Activated CD4-positive, alpha-beta T cell treated with anti-CD3 and anti-CD28 coated beads for 36 hours (primary cell): ENCODE measurements at regions not wholly inside any gene's neighbourhood (a gene's known extent, or its start where the extent isn't known, plus 50 kb on each side); places are given as distances from the start of the nearest gene placed in this dataset.

Experiments
- ATAC-seq: fragments of 200-7000 bp; cut with Tn5 transposase; one replicate; pipeline ENCODE4 v1.10.0; 2021; ENCODE audit warnings: mild to moderate bottlenecking, moderate library complexity
- CTCF ChIA-PET: fragments of 350-600 bp; sonication (Branson Sonifier 250); formaldehyde crosslinking; loops from one replicate; lab custom pipeline; 2021; ENCODE audit warnings: antibody characterized with exemption; lab: Charles Lee
- POLR2A ChIA-PET: fragments of 350-600 bp; sonication (Branson Sonifier 250); formaldehyde crosslinking; loops from one replicate; lab custom pipeline; 2021; ENCODE audit warnings: antibody characterized with exemption, inconsistent platforms; lab: Charles Lee
- DNase-seq: peaks from one replicate; pipeline ENCODE4 v3.0.0-alpha.2; 2020
- H3K27ac Mint-ChIP-seq: one replicate; pipeline ENCODE4 v1.8.0; 2021; ENCODE audit warnings: mixed read lengths
- H3K27me3 Mint-ChIP-seq: one replicate; pipeline ENCODE4 v1.8.0; 2021; ENCODE audit warnings: mixed read lengths
- H3K36me3 Mint-ChIP-seq: one replicate; pipeline ENCODE4 v1.8.0; 2021; ENCODE audit warnings: low read depth, mixed read lengths
- H3K4me1 Mint-ChIP-seq: one replicate; pipeline ENCODE4 v1.8.0; 2021; ENCODE audit warnings: mixed read lengths
- H3K4me3 Mint-ChIP-seq: one replicate; pipeline ENCODE4 v1.8.0; 2021; ENCODE audit warnings: mild to moderate bottlenecking, moderate library complexity, mixed read lengths
- H3K9me3 Mint-ChIP-seq: one replicate; pipeline ENCODE4 v1.8.0; 2021; ENCODE audit warnings: low read depth, mixed read lengths
- intact Hi-C, 2 experiments: fragments of 100-400 bp; cut with DNase I in 1 of 2; cut with micrococcal nuclease in 1 of 2; formaldehyde crosslinking; loops; one replicate each; pipeline versions ENCODE4 v1.14.2 to v1.15.1; 2022 to 2024; cut with DNase I, micrococcal nuclease

GRCh38 chr22:48781868-48782267 is 1045.8 kb downstream of the BRD1 start:
- Mint-ChIP-seq H3K27me3 (peaks cover 6% of the 10 kb centered on the region), H3K4me1 (no peaks in the 10 kb centered on the region), H3K36me3 (no peaks in the 10 kb centered on the region), H3K4me3 (no peak overlapping the region), H3K9me3 (peaks cover 4% of the 10 kb centered on the region), H3K27ac (no peak overlapping the region)
- intact Hi-C loops: no loop called here
- ChIA-PET POLR2A (no interaction called here), CTCF (no interaction called here)
- no peak for ATAC-seq
- DNase-seq: no peak

- CTCF ChIA-PET: no interaction called here
- Mint-ChIP-seq H3K27ac (no peak overlapping the region), H3K9me3 (peaks cover 4% of the 10 kb centered on the region), H3K27me3 (peaks cover 6% of the 10 kb centered on the region), H3K4me1 (no peaks in the 10 kb centered on the region), H3K36me3 (no peaks in the 10 kb centered on the region), H3K4me3 (no peak overlapping the region)
- DNase-seq (no peak), ATAC-seq (no peak)
- POLR2A ChIA-PET: no interaction called here
- intact Hi-C loops: no loop called here
Observed at GRCh38 chr22:48781391-48781790, 1046.3 kb downstream of the BRD1 start.

GRCh38 chr22:48780597-48781277 is 1046.9 kb downstream of the BRD1 start:
- ChIA-PET CTCF (no interaction called here), POLR2A (no interaction called here)
- DNase-seq: no peak
- H3K4me3 Mint-ChIP-seq: no peak overlapping the region
- peaks cover 10% of the 10 kb centered on the region for H3K27me3 Mint-ChIP-seq
- H3K9me3 Mint-ChIP-seq: peaks cover 4% of the 10 kb centered on the region
- H3K4me1 Mint-ChIP-seq: no peaks in the 10 kb centered on the region
- no peaks in the 10 kb centered on the region for H3K36me3 Mint-ChIP-seq
- H3K27ac Mint-ChIP-seq: no peak overlapping the region
- intact Hi-C loops: no loop called here
- no peak for ATAC-seq

GRCh38 chr22:48779661-48780596 is 1047.7 kb downstream of the BRD1 start:
- intact Hi-C loops: no loop called here
- ATAC-seq (no peak), DNase-seq (no peak)
- no peak overlapping the region for H3K4me3 Mint-ChIP-seq
- peaks cover 4% of the 10 kb centered on the region for H3K9me3 Mint-ChIP-seq
- no peaks in the 10 kb centered on the region for H3K36me3 Mint-ChIP-seq
- CTCF ChIA-PET: interaction anchor here (0.7 kb wide), 1 partner anchor 30 kb away, joined by 3 read pairs; no protein-coding TSS in a partner anchor
- H3K4me1 Mint-ChIP-seq: no peaks in the 10 kb centered on the region
- H3K27ac Mint-ChIP-seq: no peak overlapping the region
- peaks cover 12% of the 10 kb centered on the region for H3K27me3 Mint-ChIP-seq
- POLR2A ChIA-PET: no interaction called here

GRCh38 chr22:48779211-48779643 is 1048.4 kb downstream of the BRD1 start:
- ATAC-seq (no peak), DNase-seq (no peak)
- CTCF ChIA-PET: interaction anchor here (0.7 kb wide), 1 partner anchor 31 kb away, joined by 3 read pairs; no protein-coding TSS in a partner anchor
- Mint-ChIP-seq H3K4me3 (no peak overlapping the region), H3K4me1 (no peaks in the 10 kb centered on the region), H3K27ac (no peak overlapping the region), H3K27me3 (peaks cover 14% of the 10 kb centered on the region), H3K9me3 (peaks cover 4% of the 10 kb centered on the region), H3K36me3 (no peaks in the 10 kb centered on the region)
- POLR2A ChIA-PET: no interaction called here
- intact Hi-C loops: no loop called here

- no peak for DNase-seq
- intact Hi-C loops: no loop called here
- ATAC-seq: no peak
- no peak overlapping the region for H3K27ac Mint-ChIP-seq
- CTCF ChIA-PET: interaction anchor here (0.7 kb wide), 1 partner anchor 40 kb away, joined by 3 read pairs; no protein-coding TSS in a partner anchor
- POLR2A ChIA-PET: no interaction called here
- no peaks in the 10 kb centered on the region for H3K4me1 Mint-ChIP-seq
- H3K9me3 Mint-ChIP-seq: peaks cover 4% of the 10 kb centered on the region
- H3K4me3 Mint-ChIP-seq: no peak overlapping the region
- H3K36me3 Mint-ChIP-seq: no peaks in the 10 kb centered on the region
- H3K27me3 Mint-ChIP-seq: peaks cover 16% of the 10 kb centered on the region
Observed at GRCh38 chr22:48778308-48779195, 1049.1 kb downstream of the BRD1 start.

GRCh38 chr22:48772286-48772907 is 1055.3 kb downstream of the BRD1 start:
- Mint-ChIP-seq H3K36me3 (no peaks in the 10 kb centered on the region), H3K4me1 (no peaks in the 10 kb centered on the region), H3K27ac (no peak overlapping the region), H3K9me3 (peaks cover 8% of the 10 kb centered on the region), H3K4me3 (no peak overlapping the region), H3K27me3 (peaks cover 14% of the 10 kb centered on the region)
- CTCF ChIA-PET: no interaction called here
- POLR2A ChIA-PET: no interaction called here
- no peak for ATAC-seq
- DNase-seq: no peak
- intact Hi-C loops: no loop called here

- ATAC-seq: no peak
- no peaks in the 10 kb centered on the region for H3K36me3 Mint-ChIP-seq
Observed at GRCh38 chr22:48765595-48765994, 1062.1 kb downstream of the BRD1 start.

GRCh38 chr22:48761546-48761945 is 1066.1 kb downstream of the BRD1 start:
- intact Hi-C loops: no loop called here
- ChIA-PET POLR2A (no interaction called here), CTCF (no interaction called here)
- Mint-ChIP-seq H3K36me3 (no peaks in the 10 kb centered on the region), H3K9me3 (peaks cover 5% of the 10 kb centered on the region), H3K27me3 (peaks cover 9% of the 10 kb centered on the region), H3K4me3 (no peak overlapping the region), H3K27ac (no peak overlapping the region), H3K4me1 (no peaks in the 10 kb centered on the region)
- no peak for DNase-seq
- ATAC-seq: no peak

More at GRCh38 chr22:48765595-48765994, 1062.1 kb downstream of the BRD1 start:
- peaks cover 10% of the 10 kb centered on the region for H3K9me3 Mint-ChIP-seq
- H3K4me3 Mint-ChIP-seq: no peak overlapping the region
- no peaks in the 10 kb centered on the region for H3K4me1 Mint-ChIP-seq
- H3K27me3 Mint-ChIP-seq: peaks cover 6% of the 10 kb centered on the region
- no peak for DNase-seq
- intact Hi-C loops: no loop called here
- ChIA-PET POLR2A (no interaction called here), CTCF (no interaction called here)
- H3K27ac Mint-ChIP-seq: no peak overlapping the region

GRCh38 chr22:48760481-48761390 is 1066.9 kb downstream of the BRD1 start:
- ChIA-PET POLR2A (no interaction called here), CTCF (no interaction called here)
- no peaks in the 10 kb centered on the region for H3K36me3 Mint-ChIP-seq
- H3K4me3 Mint-ChIP-seq: no peak overlapping the region
- no peak for ATAC-seq
- intact Hi-C loops: no loop called here
- H3K9me3 Mint-ChIP-seq: peaks cover 3% of the 10 kb centered on the region
- H3K27ac Mint-ChIP-seq: no peak overlapping the region
- H3K4me1 Mint-ChIP-seq: no peaks in the 10 kb centered on the region
- peaks cover 9% of the 10 kb centered on the region for H3K27me3 Mint-ChIP-seq
- no peak for DNase-seq
